ENCODE measurements at regions not wholly inside any gene's neighbourhood (a gene's known extent, or its start where the extent isn't known, plus 50 kb on each side); places are given as distances from the start of the nearest gene placed in this dataset.

DNA sequence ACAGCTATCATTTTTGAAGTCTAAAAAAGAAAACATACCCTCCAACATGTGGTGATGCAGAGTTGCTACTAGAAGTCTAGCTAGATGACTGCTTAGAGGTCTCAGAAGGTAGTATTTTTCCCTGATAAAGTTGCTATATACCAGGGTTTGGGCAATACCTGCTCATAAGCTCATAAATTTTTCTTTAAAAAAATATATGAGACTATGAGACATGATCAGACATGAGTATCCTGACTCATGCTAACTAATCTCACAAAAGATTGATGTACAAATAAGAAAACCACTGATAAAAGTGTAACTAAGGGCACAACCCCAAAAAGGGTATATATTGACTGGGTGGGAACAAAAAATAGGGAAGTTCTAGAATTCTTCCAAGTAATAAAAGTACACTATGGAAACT is 740.9 kb downstream of the METTL15 start:
- TF ChIP-seq, protein P1, sequence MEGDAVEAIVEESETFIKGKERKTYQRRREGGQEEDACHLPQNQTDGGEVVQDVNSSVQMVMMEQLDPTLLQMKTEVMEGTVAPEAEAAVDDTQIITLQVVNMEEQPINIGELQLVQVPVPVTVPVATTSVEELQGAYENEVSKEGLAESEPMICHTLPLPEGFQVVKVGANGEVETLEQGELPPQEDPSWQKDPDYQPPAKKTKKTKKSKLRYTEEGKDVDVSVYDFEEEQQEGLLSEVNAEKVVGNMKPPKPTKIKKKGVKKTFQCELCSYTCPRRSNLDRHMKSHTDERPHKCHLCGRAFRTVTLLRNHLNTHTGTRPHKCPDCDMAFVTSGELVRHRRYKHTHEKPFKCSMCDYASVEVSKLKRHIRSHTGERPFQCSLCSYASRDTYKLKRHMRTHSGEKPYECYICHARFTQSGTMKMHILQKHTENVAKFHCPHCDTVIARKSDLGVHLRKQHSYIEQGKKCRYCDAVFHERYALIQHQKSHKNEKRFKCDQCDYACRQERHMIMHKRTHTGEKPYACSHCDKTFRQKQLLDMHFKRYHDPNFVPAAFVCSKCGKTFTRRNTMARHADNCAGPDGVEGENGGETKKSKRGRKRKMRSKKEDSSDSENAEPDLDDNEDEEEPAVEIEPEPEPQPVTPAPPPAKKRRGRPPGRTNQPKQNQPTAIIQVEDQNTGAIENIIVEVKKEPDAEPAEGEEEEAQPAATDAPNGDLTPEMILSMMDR (IDR thresholded peaks at IDR 0.05), result no peak
- TF ChIP-seq POLR2A (IDR thresholded peaks at IDR 0.05) (no peak), POLR2AphosphoS5 (IDR thresholded peaks at IDR 0.05) (no peak)
- Histone ChIP-seq H3K27me3 (no peaks in the 10 kb centered on the region), H3K36me3 (no peaks in the 10 kb centered on the region), H3K4me3 (no peak overlapping the region), H3K9me3 (peaks cover 0 to 10% of the 10 kb centered on the region in 2 donors), H3K4me1 (no peaks in the 10 kb centered on the region), H3K27ac (no peak overlapping the region)
- DNase-seq (ENCODE audit: low spot score in 2 of 2), result no peak
- intact Hi-C loops (cut with DNase I; ENCODE audit: low total_unique reads), result no loop called here

DNA sequence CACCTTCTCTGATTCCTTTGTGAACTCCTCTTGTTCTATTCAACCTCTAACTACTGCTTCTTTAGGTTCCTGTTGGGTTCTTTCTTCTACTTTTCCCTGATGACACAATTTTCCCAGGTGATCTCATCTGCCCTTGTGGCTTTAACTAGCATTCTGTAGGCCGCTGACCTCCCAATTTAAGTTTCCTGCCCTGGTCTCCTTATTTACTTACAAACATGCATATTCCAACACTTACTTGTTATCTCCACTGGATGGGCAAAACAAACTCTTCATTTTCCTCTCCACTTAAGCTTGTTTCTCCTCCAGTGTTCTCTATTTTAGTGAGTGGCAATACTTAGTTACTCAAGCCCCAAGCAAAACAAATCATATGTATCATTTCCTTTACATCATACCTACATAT is 734.5 kb downstream of the METTL15 start:
- no peak overlapping the region for H3K27ac ChIP-seq
- intact Hi-C loops (cut with DNase I; ENCODE audit: low total_unique reads), result no loop called here
- H3K9me3 ChIP-seq, result no peaks in the 10 kb centered on the region
- DNase-seq (ENCODE audit: low spot score in 2 of 2), result no peak
- no peaks in the 10 kb centered on the region for H3K27me3 ChIP-seq
- H3K36me3 ChIP-seq, result no peaks in the 10 kb centered on the region
- TF ChIP-seq, protein P1 (IDR thresholded peaks at IDR 0.05), result no peak
- TF ChIP-seq POLR2A (IDR thresholded peaks at IDR 0.05), result no peak
- H3K4me3 ChIP-seq, result no peak overlapping the region
- H3K4me1 ChIP-seq, result no peaks in the 10 kb centered on the region

DNA sequence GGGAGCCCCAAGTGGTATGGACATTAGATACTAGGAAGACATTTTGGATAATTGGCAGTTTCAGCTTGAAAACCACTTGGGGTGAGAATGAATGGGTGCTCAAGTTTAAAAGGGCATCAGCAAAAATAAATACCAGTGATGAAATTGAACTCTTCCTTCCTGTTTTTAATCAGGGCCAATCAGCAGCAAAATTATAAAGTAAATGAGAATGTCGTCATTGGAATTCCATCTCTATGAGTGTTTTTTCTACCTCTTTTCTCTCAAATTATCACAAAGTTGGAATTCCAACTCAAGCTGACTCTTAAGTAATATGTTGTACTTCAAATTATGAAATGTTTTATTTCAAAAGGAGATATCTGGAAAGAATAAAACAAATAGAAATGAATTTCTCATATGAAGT is 730.6 kb downstream of the METTL15 start:
- Histone ChIP-seq H3K27me3 (no peaks in the 10 kb centered on the region), H3K36me3 (no peaks in the 10 kb centered on the region), H3K27ac (no peak overlapping the region), H3K4me3 (no peak overlapping the region), H3K4me1 (no peaks in the 10 kb centered on the region), H3K9me3 (no peaks in the 10 kb centered on the region)
- intact Hi-C loops (cut with DNase I; ENCODE audit: low total_unique reads), result no loop called here
- DNase-seq (ENCODE audit: low spot score in 2 of 2), result no peak
- no peak for TF ChIP-seq POLR2AphosphoS5 (IDR thresholded peaks at IDR 0.05)
- TF ChIP-seq POLR2A (IDR thresholded peaks at IDR 0.05), result no peak

DNA sequence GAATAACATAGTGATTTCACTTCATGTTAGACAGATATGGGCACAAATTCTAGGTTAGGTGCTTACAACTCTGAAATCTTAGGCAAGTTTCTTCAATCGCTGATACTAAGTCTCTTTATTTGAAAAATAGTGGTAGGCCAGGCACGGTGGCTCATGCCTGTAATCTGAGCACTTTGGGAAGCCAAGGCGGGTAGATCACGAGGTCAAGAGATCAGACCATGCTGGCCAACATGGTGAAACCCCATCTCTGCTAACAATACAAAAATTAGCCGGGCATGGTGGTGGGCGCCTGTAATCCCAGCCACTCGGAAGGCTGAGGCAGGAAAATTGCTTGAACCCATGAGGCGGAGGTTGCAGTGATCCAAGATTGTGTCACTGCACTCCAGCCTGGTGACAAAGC is 729.4 kb downstream of the METTL15 start:
- H3K27ac ChIP-seq, result no peak overlapping the region
- no peak overlapping the region for H3K4me3 ChIP-seq
- no peaks in the 10 kb centered on the region for H3K36me3 ChIP-seq
- no peak for DNase-seq (ENCODE audit: low spot score in 2 of 2)
- H3K9me3 ChIP-seq, result no peaks in the 10 kb centered on the region
- H3K27me3 ChIP-seq, result no peaks in the 10 kb centered on the region
- intact Hi-C loops (cut with DNase I; ENCODE audit: low total_unique reads), result no loop called here
- H3K4me1 ChIP-seq, result no peaks in the 10 kb centered on the region
- TF ChIP-seq POLR2AphosphoS5 (IDR thresholded peaks at IDR 0.05) (no peak), POLR2A (IDR thresholded peaks at IDR 0.05) (no peak)
- TF ChIP-seq, protein P1 (IDR thresholded peaks at IDR 0.05), result no peak

DNA sequence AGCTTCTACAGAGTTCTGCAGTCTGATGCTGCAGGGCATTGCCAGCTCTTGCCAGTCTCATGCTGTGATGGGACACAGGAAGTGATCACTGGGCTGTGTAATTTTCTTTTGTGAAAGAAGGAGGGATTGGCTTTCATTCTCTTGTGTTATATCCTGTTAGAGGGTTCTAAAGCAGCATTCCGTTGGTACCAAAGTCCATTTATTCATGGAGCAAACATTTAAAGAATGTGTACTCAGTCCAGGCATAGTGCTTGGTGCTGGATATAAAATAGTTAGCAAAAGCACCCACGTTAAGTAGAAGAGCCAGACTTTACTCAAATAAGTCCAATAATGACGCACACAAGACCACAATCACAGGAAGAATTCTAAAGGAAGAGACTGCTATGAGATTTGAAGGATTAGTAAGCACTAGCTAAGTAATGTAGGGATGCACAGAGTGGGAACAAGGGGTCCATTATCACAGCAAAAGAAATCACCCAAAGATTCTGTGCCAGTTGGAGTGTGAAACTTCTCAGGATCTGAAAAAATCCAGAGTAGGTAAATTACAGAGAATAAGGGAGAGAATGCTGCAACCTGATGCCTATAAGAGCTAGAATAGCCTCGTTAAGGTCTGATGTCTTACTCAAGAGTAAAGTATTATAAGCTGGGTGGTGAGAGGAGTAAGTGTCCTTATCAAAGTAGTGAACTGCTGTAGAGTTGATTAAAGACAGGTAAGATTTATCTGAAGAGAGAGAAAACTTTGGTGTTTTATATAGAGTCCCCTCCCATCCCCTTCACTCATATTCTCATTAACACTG is 728.3 kb downstream of the METTL15 start:
- Histone ChIP-seq H3K36me3 (no peaks in the 10 kb centered on the region), H3K4me3 (no peak overlapping the region), H3K9me3 (no peaks in the 10 kb centered on the region), H3K4me1 (no peaks in the 10 kb centered on the region), H3K27me3 (no peaks in the 10 kb centered on the region), H3K27ac (no peak overlapping the region)
- intact Hi-C loops (cut with DNase I; ENCODE audit: low total_unique reads), result no loop called here
- no peak for DNase-seq (ENCODE audit: low spot score in 2 of 2)
- TF ChIP-seq, protein P1 (IDR thresholded peaks at IDR 0.05), result no peak
- TF ChIP-seq POLR2A (IDR thresholded peaks at IDR 0.05), result no peak

Data from breast epithelium (tissue), 4 donors.